Calu3 (cell line): ENCODE measurements at regions not wholly inside any gene's neighbourhood (a gene's known extent, or its start where the extent isn't known, plus 50 kb on each side); places are given as distances from the start of the nearest gene placed in this dataset.

Experiments
- BruUV-seq: library from RNA; stranded (reverse); fragments of 400-500 nt; replicated peaks from 2 replicates; lab custom pipeline; 2021; lab: Mats Ljungman, UMichigan
- CTCF ChIA-PET: fragments of 300-600 bp; sonication (Branson Sonifier 250); formaldehyde crosslinking; loops from one replicate; lab custom pipeline; 2022; ENCODE audit warnings: antibody characterized with exemption; lab: Charles Lee
- DNase-seq: peaks from one replicate; pipeline ENCODE4 v3.0.0; 2022
- H3K27ac Mint-ChIP-seq: one replicate; pipeline ENCODE4 v1.8.0; 2022; ENCODE audit warnings: mixed read lengths; ENCODE audit not compliant: unreplicated experiment
- H3K27me3 Mint-ChIP-seq: one replicate; pipeline ENCODE4 v1.8.0; 2022; ENCODE audit warnings: mixed read lengths; ENCODE audit not compliant: unreplicated experiment
- H3K36me3 Mint-ChIP-seq: one replicate; pipeline ENCODE4 v1.8.0; 2022; ENCODE audit warnings: mild to moderate bottlenecking, moderate library complexity, mixed read lengths; ENCODE audit not compliant: insufficient read depth, unreplicated experiment
- H3K4me1 Mint-ChIP-seq: one replicate; pipeline ENCODE4 v1.8.0; 2022; ENCODE audit warnings: mild to moderate bottlenecking, low read depth, mixed read lengths; ENCODE audit not compliant: unreplicated experiment
- H3K4me3 Mint-ChIP-seq: one replicate; pipeline ENCODE4 v1.8.0; 2022; ENCODE audit warnings: mild to moderate bottlenecking, low read depth, moderate library complexity, mixed read lengths; ENCODE audit not compliant: unreplicated experiment
- H3K9me3 Mint-ChIP-seq: one replicate; pipeline ENCODE4 v1.8.0; 2022; ENCODE audit warnings: low read depth, mixed read lengths; ENCODE audit not compliant: unreplicated experiment
- CTCF ChIP-seq: fragments of 200-600 bp; IDR thresholded peaks from one replicate; pipeline ENCODE4 v1.8.0; 2022; ENCODE audit warnings: antibody characterized with exemption; ENCODE audit not compliant: unreplicated experiment
- intact Hi-C: fragments of 100-400 bp; cut with micrococcal nuclease; formaldehyde crosslinking; loops from one replicate; pipeline ENCODE4 v1.10.0; 2022; ENCODE audit not compliant: unreplicated experiment

- no peak for DNase-seq
- intact Hi-C loops = no loop called here
- Mint-ChIP-seq H3K4me3 (no peak overlapping the region), H3K36me3 (no peaks in the 10 kb centered on the region), H3K9me3 (no peaks in the 10 kb centered on the region), H3K4me1 (no peaks in the 10 kb centered on the region), H3K27me3 (no peaks in the 10 kb centered on the region), H3K27ac (no peak overlapping the region)
- BruUV-seq = no TSS peak
- TF ChIP-seq CTCF = no peak
- CTCF ChIA-PET = no interaction called here
These were observed 458.4 kb downstream of the TBC1D4 start for GRCh38 chr13:75023609-75024008.

GRCh38 chr13:75021151-75021550 is 460.8 kb downstream of the TBC1D4 start:
- no peak for DNase-seq
- TF ChIP-seq CTCF = no peak
- Mint-ChIP-seq H3K27me3 (no peaks in the 10 kb centered on the region), H3K27ac (no peak overlapping the region), H3K9me3 (no peaks in the 10 kb centered on the region), H3K36me3 (no peaks in the 10 kb centered on the region), H3K4me3 (no peak overlapping the region), H3K4me1 (no peaks in the 10 kb centered on the region)
- BruUV-seq = no TSS peak
- intact Hi-C loops = no loop called here
- CTCF ChIA-PET = no interaction called here

- no peak overlapping the region for H3K27ac Mint-ChIP-seq
- H3K9me3 Mint-ChIP-seq = no peaks in the 10 kb centered on the region
- no peak overlapping the region for H3K4me3 Mint-ChIP-seq
- H3K27me3 Mint-ChIP-seq = no peaks in the 10 kb centered on the region
- intact Hi-C loops = no loop called here
- BruUV-seq = no TSS peak
- DNase-seq = no peak
- CTCF ChIA-PET = no interaction called here
- no peaks in the 10 kb centered on the region for H3K4me1 Mint-ChIP-seq
- H3K36me3 Mint-ChIP-seq = no peaks in the 10 kb centered on the region
- TF ChIP-seq CTCF = no peak
These were observed 465.7 kb downstream of the TBC1D4 start for GRCh38 chr13:75016225-75016624.

- Mint-ChIP-seq H3K9me3 (no peaks in the 10 kb centered on the region), H3K36me3 (no peaks in the 10 kb centered on the region), H3K27me3 (no peaks in the 10 kb centered on the region), H3K4me1 (no peaks in the 10 kb centered on the region), H3K27ac (no peak overlapping the region), H3K4me3 (no peak overlapping the region)
- intact Hi-C loops = no loop called here
- CTCF ChIA-PET = no interaction called here
- no peak for DNase-seq
- TF ChIP-seq CTCF = no peak
- no TSS peak for BruUV-seq
These were observed 468.2 kb downstream of the TBC1D4 start for GRCh38 chr13:75013818-75014217.
